ENCODE measurements at regions not wholly inside any gene's neighbourhood (a gene's known extent, or its start where the extent isn't known, plus 50 kb on each side); places are given as distances from the start of the nearest gene placed in this dataset.
"Not testable (repeated sequence)": the region's sequence is repeated elsewhere in the genome, so short reads cannot be mapped to it uniquely, and the experiment has no call there.

GRCh38 chr10:109727436-109727835 lies 195.9 kb downstream of the XPNPEP1 start:
- ATAC-seq: no peak

- ATAC-seq: no peak
These were observed 196.8 kb downstream of the XPNPEP1 start for GRCh38 chr10:109726473-109726872.

GRCh38 chr10:109723305-109723704 lies 200.0 kb downstream of the XPNPEP1 start:
- no peak for ATAC-seq

- no peak for ATAC-seq
These were observed 201.8 kb downstream of the XPNPEP1 start for GRCh38 chr10:109721453-109722064.

- no peak for ATAC-seq
These were observed 217.2 kb downstream of the XPNPEP1 start for GRCh38 chr10:109706026-109706560.

- ATAC-seq: no peak
These were observed 221.6 kb downstream of the XPNPEP1 start for GRCh38 chr10:109701633-109702215.

- ATAC-seq: no peak
These were observed 224.2 kb downstream of the XPNPEP1 start for GRCh38 chr10:109698882-109699664.

GRCh38 chr10:109698086-109698485 lies 225.2 kb downstream of the XPNPEP1 start:
- no peak for ATAC-seq

- no peak for ATAC-seq
These were observed 226.1 kb downstream of the XPNPEP1 start for GRCh38 chr10:109696981-109697775.

- ATAC-seq: no peak
These were observed 226.8 kb downstream of the XPNPEP1 start for GRCh38 chr10:109696462-109696861.

GRCh38 chr10:109695988-109696387 lies 227.3 kb downstream of the XPNPEP1 start:
- no peak for ATAC-seq

GRCh38 chr10:109689785-109690184 lies 233.5 kb downstream of the XPNPEP1 start:
- ATAC-seq: no peak

GRCh38 chr10:109679478-109679877 lies 243.8 kb downstream of the XPNPEP1 start:
- no peak for ATAC-seq

GRCh38 chr10:109678857-109679256 lies 244.5 kb downstream of the XPNPEP1 start:
- ATAC-seq: no peak

GRCh38 chr10:109676703-109677102 lies 246.6 kb downstream of the XPNPEP1 start:
- ATAC-seq: no peak

GRCh38 chr10:109668703-109669102 lies 254.6 kb downstream of the XPNPEP1 start:
- ATAC-seq: no peak

- no peak for ATAC-seq
These were observed 255.1 kb downstream of the XPNPEP1 start for GRCh38 chr10:109668154-109668665.

- ATAC-seq: no peak
These were observed 258.0 kb downstream of the XPNPEP1 start for GRCh38 chr10:109665321-109665720.

GRCh38 chr10:109664554-109664953 lies 258.8 kb downstream of the XPNPEP1 start:
- ATAC-seq: no peak

- ATAC-seq: no peak
These were observed 260.2 kb downstream of the XPNPEP1 start for GRCh38 chr10:109663122-109663521.

GRCh38 chr10:109652612-109653011 lies 270.7 kb downstream of the XPNPEP1 start:
- not testable (repeated sequence) for ATAC-seq

GRCh38 chr10:109650228-109650627 lies 273.1 kb downstream of the XPNPEP1 start:
- ATAC-seq: no peak

GRCh38 chr10:109647627-109648026 lies 275.7 kb downstream of the XPNPEP1 start:
- no peak for ATAC-seq
